GM18508 (cell line): ENCODE measurements at regions not wholly inside any gene's neighbourhood (a gene's known extent, or its start where the extent isn't known, plus 50 kb on each side); places are given as distances from the start of the nearest gene placed in this dataset.
"Not testable (repeated sequence)": the region's sequence is repeated elsewhere in the genome, so short reads cannot be mapped to it uniquely, and the experiment has no call there.

Experiments
- ATAC-seq: cut with Tn5 transposase; IDR thresholded peaks from one replicate; pipeline ENCODE4 v1.9.1; 2021; ENCODE audit warnings: moderate number of reproducible peaks; ENCODE audit not compliant: insufficient read depth, unreplicated experiment

DNA sequence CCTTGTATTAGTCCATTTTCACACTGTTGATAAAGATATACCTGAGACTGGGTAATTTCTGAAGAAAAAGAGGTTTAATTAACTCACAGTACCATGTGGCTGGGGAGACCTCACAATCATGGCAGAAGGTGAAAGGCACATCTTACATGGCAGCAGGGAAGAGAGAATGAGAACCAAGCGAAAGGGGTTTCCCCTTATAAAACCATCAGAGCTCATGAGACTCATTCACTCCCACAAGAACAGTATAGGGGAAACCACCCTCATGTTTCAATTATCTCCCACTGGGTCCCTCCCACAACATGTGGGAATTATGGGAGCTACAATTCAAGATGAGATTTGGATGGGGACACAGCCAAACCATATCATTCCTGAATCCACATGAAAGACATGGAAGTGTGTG is 169.4 kb upstream of the SFSWAP start:
- not testable (repeated sequence) for ATAC-seq

DNA sequence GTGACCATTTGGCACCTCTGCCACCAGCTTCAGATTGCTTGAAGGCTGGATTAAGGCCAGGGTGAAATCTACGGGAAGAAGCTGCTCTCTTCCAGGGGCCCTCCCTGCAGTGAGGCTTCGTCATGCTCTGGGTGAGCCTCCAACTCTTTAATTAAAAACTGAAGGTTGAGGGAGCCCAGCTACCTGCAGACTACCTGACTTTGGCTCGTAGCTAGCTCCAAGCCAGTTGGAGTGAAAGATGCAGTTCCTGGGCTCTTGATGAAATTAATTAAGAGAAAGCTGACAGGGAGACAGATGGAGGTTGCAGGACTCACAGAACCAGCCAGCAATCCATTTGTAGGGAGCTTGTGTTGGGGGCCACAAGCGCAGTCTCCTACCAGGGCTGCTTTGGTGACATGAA is 168.5 kb upstream of the SFSWAP start:
- ATAC-seq = no peak

DNA sequence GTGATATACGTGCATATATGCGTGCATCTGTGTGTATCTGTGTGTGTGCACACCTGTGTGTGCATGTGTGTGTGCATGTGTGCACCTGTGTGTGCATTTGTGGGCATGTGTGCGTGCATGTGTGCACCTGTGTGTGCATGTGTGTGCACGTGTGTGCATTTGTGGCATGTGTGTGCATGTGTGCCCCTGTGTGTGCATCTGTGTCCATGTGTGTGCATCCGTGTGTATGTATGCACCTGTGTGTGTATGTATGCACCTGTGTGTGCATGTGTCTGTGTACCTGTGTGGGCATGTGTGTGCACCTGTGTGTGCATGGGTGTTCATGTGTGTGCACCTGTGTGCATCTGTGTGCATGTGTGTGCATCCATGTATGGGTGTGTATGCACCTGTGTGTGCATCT is 167.8 kb upstream of the SFSWAP start:
- ATAC-seq = no peak

DNA sequence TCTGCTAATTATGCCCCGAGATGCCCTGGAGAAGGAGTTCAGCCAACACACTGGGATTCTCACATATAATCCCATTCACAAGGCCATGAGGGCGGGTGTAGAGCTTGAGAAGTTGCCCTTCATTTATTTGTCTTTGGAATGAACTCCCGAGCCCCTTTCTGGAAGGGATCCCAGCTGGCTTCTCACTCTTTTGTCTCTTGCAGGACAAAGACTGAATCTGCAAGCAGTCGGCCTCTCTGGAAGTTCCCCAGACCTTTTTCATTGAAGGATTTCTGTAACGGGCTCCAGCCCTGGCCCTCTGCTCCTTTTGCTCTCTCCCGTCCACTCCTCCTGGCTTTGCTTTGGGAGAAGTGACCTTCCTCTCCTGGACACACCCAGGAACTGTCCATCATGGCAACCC is 163.3 kb upstream of the SFSWAP start:
- ATAC-seq = no peak

DNA sequence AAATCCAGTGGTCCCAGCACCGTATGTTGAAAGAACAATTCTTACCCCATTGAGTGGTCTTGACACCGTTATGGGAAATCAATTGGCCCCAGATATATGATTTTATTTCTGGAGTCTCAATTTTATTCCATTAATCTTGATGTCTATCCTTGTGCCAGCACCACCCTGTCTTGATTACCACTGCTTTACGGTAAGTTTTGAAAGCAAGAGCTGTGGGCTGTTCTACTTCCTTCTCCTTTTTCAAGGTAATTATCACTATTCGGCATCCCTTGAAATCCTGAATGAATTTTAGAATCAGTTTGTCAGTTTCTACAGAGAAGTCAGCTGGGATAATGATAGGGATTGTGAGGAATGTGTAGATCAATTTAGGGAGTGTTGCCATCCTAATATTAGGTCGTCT is 160.8 kb upstream of the SFSWAP start:
- no peak for ATAC-seq

DNA sequence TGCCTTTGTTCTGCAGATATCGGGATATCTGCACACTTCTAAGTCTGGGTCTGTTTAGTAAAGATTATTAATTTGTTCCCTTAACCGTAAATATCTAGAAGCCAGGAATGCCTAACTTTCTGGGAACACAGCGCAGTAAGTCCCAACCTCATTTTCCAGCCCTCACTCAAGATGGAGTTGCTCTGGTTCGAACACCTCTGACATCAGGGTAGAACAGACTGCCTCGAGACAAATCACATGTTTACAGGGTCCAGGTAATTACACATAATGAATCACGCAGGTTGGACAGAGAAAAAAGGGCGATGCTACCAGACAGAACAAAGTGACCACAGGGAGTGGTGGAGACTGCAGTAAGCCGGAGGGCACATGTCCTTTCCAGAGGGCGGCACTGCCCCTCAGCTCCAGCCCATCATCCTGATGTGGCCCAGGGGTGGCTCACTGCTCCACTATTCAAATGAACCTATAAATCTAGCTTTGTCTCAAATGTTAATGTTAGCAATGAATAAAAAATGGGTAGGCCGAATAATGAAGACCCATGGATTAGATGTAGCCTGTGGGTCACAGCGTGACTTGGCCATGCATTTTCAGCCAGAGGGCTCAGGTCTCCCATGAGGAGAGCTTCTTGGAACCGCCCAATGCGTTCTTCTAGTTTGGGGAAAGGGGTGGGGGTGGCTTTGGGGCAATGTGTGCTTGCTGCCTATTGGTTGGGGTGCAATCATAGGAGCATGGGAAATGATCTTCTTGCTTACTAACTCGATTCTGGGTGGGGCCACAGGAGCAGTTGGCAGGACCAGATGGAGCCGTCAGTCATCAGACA is 159.0 kb upstream of the SFSWAP start:
- no peak for ATAC-seq

DNA sequence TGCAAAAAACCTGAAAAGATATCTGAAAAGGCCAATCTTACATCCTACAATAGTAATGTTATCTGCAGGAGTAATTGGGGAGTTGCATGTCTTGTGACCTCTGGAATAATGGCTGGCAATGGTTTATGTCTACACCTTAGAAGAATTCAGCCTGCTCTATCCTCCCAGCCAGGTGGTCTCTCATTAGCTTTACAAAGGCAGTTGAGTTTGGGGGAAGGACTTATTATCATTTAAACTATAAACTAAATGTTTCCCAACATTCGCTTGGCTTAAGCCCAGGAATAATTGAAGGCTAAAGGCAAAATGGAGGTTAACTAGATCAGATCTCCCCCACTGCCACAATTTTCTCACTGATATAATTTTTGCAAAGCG is 158.4 kb upstream of the SFSWAP start:
- ATAC-seq = no peak

DNA sequence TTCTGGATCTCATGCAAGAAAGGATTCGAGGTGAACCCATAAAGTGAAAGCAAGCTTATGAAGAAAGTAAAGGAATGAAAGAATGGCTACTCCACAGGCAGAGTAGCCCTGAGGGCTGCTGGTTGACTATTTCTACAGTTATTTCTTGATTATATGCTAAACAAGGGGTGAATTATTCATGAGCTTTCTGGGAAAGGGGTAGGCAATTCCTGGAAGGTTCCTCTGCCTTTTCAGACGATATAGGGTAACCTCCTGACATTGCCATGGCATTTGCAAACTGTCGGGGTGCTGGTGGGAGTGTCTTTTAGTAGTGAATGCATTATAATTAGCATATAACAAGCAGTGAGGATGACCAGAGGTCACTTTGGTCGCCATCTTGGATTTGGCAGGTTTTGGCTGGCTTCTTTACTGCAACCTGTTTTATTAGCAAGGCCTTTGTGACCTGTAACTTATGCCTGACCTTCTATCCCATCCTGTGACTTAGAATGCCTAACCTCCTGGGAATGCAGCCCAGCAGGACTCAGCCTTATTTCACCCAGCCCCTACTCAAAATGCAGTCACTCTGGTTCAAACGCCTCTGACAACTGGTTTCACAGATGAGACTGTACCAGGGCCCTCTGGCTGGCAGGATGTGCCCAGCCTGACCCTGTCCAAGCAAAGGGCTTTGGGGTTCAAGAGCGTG is 157.7 kb upstream of the SFSWAP start:
- ATAC-seq = no peak

DNA sequence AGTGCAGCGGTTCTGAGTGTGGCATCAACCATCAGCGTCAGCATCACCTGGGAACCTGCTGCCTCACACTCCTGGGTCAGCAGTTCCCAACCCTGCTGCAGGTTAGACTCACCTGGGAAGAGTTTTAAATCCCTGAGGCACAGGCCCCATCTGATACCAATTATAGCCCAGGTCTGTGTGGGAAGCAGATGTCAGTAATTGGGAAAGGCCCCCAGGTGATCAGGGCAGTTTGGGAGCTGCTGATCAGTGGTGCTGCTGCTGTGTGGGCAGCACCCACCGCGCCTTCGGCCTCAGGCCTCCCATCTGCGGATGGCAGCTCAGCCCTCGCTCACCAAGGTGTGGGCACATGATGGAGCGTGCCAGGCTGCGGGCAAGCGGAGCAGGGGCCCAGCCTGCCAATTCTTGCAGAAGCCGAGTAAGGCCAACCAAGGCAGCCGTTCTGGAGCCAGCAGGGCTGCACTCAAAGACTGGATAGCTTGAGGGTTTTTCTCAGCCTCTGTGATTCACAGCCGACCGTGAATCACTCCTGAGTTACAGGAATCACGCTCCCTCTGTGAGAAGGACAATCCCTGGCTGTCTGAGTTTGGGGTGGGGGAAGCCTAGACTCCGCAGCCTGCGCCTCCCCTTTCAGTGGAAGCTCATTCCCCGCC is 155.6 kb upstream of the SFSWAP start:
- no peak for ATAC-seq

DNA sequence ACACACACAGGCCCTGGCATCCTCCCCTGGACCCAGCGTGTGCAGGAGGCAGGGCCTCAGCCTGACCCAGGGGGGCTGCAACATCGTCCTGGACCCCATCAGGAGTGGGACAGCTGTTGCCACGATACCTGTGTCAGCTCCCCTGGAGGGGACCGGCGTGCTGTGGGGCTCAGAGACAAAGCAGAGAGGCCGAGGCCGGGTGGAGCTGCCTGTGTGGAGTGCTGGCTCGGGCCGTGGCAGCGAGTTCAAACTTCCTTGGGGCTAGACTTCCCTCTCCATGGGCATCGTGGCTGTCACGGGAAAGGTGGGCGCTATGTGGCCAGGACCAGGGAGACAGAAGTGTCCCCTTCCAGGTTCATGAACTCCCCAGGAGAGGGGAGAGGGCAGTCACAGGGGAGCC is 155.0 kb upstream of the SFSWAP start:
- no peak for ATAC-seq

DNA sequence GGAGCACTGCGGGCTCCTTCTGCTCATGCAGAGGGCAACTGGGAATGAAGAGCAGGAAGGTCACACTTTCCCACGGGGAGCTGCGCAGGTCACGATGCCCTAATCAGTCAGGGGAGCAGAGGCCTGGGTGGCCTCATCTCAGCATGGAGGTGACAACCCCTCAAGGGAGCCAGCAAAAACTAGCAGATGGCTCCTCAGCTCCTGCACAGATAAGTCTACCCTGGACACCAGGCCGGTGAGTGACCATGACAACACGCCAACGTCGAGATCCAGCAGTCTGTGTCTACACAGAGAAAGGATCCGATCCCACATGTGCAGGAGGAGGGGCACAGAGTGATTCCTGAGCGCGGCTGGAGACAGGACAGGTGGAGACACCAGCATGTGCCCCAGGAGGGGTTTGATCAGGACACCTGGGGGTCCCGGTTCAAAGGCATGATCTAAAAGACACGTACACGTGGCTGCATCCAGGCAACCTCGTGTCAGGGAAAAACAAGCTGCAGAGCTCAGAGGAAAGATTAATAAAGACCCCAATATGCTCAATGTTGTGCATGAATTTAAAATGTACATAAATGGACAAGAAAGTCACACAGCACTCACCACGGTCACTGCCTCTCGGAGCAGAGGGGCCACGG is 153.7 kb upstream of the SFSWAP start:
- no peak for ATAC-seq

DNA sequence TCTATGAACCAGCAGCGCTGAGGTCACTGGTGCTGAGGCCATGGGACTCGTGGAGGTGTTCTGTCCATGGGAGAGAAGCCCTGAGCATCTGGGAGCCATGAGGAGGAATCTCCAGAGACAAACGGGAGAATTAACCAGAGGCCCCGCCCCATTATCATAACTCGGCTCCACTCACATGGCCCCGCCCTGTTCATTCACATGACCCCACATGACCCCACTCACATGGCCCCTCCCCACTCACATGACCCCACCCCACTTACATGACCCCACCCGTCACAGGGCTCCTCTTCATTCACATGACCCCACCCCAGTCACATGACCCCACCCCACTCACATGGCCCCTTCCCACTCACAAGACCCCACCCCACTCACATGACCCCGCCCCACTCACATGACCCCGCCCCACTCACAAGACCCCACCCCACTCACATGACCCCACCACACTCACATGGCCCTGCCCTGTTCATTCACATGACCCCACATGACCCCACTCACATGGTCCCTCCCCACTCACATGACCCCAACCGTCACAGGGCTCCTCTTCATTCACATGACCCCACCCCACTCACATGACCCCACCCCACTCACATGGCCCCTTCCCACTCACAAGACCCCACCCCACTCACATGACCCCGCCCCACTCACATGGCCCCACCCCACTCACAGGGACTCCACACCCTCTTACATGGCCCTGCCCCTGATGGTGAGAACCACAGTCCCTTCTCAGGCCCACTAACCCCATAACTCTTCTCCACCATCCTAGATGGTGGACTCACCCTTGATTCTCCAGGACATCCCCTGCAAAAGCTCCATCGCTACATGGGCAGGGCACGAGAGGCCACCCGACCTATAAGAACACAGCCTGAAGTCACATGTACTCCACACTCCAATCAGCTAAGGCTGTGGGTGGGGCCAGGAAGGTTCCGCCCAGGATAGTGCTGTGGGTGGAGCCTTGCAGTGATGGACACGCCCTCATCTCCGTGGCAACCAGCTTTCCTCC is 151.1 kb upstream of the SFSWAP start:
- no peak for ATAC-seq

DNA sequence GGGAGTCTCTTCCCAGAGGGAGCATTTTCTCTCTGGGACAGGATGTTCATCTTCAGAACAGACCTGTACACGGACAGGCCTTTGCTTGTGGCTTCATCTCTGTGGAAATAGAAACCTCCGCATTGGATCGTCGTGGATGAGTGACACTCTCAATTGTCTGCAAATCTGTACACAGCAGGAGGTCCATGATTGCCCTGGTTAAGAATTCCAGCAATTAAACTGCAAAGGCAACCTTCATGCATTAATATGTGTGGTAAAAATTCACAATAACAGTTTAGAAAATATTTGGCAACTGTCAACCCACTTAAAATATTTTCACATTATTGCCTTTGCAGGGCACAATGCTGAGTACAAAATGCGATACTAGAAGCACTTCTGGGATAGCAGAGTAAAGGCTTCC is 149.8 kb upstream of the SFSWAP start:
- ATAC-seq = no peak

DNA sequence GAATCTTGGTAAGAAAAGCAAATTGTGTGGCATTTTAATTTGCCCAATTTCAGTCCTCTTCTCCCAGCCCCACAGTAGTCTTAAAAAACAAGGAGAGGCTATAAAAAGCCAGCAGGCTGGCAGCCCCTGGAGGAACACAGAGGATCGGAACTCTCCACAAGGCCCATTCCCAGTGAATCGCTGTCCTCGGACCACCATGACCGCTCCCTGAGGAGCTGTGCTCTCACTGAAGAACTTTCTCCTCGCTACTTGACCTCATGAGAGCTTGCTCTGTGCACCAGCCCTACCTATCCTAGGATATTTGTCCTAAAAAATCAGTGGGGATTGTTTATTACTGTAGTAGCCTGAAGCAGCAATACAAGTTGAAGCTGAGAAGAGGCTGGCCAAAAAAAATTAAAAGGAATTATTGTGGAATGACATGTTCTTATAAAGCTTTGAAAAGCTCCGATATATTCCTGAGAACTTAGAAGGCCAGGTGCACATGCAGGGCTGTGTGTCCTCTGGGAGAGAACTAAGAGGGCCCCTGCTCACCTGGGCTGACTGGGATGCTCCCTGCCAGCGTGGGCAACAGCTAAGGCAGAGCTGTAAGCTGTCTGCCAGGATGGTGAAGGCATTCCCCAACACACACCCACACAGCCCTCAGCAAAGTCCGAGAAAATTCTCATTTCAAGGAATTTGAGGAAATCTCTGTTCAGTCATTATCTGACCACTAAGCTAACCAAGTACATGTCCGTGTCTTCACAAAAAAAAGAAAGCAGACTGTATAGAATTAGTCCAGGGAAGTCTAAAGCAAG is 148.8 kb upstream of the SFSWAP start:
- no peak for ATAC-seq

DNA sequence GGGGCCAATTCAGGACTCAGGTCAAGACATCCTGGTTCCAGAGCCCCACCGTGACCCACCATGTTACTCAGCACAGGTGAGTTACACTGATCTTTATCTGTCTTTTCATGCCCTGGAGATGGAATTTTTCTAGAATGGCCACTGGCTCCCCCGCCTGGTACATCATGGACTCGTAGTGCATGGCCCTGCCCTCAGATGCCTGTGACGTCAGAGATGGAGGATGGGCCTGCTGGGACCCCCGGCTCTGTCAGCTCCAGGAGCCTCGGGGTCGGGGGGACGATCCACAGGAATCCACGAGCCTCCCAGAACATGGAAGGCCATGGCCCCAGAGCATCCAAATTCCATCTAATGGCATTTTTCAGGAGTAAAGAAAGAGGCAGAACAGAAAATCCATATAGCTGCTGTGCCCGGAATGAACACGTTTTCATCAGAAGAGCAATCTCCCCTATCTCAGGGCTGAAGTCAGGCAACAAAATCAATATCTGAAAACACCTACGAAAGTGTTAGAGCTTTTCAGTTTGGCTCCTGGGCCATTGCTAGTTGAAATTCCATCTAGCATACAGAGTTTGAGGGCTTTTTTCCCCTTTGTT is 146.7 kb upstream of the SFSWAP start:
- not testable (repeated sequence) for ATAC-seq

DNA sequence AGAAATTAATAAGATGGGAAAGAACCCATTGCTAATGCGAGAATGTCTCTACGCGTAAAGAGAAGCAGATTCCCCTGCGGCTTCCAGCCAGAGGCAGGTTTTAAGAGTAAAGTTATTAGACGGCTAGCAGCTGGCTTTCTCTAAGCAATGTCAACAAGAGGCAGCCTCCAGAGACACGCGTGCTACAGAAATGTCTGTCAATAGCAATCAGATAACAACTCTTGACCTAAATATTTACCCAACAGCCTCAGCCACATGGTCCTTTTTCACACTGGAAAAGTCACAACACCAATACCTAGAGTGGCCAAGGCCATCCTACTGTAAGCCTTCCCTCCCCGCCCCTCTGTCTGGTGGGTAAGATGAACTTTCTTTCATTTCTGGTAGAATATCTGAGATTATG is 146.0 kb upstream of the SFSWAP start:
- no peak for ATAC-seq

DNA sequence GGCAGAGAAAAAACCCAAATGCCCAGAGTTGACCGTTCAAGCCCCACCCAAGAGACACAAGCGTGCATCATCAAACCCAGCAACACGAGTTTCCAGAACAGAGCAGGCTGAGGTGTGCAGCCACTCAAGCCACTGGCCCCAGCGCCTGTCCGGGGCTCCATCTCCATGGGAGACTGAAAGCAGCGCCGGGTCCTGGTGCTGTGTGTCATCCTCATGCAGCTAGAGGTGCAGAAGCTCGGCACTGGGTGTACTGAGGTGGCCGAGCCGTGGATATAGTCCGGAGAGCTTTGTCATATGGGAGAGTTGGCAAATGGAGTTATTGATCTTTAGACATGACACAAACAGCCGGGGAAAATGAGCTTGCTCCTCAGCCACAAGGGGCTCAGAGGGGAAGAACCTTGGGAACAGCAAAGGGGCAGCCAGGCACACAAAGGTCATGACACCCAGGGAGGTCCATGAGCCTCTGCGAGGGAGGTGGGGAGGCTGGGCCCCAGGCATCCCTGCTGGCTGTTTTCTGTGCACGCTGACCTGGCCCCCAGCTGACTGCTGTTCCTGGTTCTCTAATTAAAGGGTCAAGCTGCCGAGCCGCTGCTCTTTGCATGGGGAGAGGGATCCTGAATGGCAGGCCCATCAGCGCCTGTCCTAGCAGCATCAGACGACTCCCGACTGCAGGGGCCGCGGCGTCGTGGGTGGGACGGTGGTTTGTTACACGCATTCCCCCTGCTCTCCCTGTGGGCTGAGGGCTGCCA is 145.4 kb upstream of the SFSWAP start:
- no peak for ATAC-seq

DNA sequence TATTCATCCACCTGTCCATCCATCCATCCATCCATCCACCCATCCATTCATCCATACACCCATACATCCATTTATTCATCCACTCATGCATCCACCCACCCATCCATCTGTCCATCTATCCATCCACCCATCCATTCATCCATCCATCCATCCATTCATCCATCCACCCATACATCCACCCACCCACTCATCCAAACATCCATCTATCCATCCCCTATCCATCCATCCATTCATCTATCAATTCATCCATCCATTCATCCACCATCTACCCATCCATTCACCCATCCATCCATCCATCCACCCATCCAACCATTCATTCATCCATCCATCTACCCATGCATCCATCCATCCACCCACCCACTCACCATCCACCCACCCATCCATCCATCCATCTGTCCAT is 142.6 kb upstream of the SFSWAP start:
- ATAC-seq = no peak
